HG02981 (cell line): ENCODE measurements at regions not wholly inside any gene's neighbourhood (a gene's known extent, or its start where the extent isn't known, plus 50 kb on each side); places are given as distances from the start of the nearest gene placed in this dataset.
"Not testable (repeated sequence)": the region's sequence is repeated elsewhere in the genome, so short reads cannot be mapped to it uniquely, and the experiment has no call there.

Source experiments
- ATAC-seq: cut with Tn5 transposase; IDR thresholded peaks from one replicate; pipeline ENCODE4 v1.9.1; 2021; ENCODE audit warnings: mild to moderate bottlenecking, moderate library complexity; ENCODE audit not compliant: unreplicated experiment

GRCh38 chrX:140447150-140447549 is 57.7 kb downstream of the SOX3 start:
- ATAC-seq, result no peak

DNA sequence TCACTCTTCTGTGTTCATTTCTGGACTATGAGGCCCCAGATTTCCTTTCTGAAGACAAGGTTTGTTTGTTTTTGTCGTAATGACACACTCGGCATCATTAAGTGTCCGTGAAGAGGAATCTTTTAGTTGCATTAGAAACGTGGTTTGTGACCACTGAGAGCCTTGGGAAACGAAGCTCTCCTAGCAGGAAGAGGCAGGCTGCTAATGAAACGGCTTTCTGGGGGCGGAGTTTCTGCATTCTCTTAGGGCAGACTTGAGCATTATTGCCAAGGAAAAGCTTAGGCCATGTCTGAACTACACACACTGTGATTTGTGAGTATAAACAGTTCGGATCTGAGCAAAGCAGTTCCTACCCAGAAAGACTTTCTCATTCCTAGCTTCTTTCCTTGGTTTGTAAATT is 64.0 kb downstream of the SOX3 start:
- ATAC-seq, result no peak

DNA sequence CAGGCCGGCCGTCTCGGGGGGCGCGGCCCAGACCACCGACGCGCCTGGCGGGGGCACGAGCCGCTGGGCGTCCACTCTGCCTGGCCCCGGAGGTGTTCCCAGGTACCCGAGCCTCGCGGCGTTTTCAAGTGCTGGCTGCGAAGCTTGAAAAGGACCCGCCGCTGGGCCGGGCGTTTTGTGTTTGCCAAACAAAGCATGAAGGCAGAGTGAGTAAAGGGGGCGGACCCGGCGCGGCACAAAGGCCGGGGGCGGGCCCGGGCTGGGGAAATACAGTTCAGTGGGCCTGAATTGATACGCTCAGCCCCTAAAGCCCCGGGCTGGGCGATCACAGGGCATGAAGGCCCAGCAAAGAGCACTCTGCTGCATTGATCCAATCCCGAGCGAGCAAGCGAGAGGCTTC is 65.4 kb downstream of the SOX3 start:
- no peak for ATAC-seq

GRCh38 chrX:140434347-140434746 is 70.5 kb downstream of the SOX3 start:
- ATAC-seq, result no peak

DNA sequence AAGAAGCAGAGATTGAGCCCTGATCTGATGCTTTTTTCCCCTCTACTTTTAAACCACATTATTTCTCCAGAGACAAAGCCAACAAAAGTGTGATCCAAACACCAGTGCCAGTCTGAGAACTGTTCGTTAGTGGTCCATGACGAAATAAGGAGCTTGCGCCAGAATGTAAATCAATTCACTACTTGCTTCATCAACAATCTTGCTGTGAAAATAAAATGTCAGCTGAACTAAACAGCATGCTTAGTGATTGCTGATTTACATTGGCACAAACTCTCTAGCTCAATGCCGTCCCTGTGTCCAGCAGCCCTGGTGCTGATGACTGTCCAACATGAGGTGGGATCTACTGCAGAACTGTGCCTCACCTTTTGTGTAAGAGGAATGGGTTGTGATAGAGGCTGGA is 71.3 kb downstream of the SOX3 start:
- ATAC-seq, result no peak

DNA sequence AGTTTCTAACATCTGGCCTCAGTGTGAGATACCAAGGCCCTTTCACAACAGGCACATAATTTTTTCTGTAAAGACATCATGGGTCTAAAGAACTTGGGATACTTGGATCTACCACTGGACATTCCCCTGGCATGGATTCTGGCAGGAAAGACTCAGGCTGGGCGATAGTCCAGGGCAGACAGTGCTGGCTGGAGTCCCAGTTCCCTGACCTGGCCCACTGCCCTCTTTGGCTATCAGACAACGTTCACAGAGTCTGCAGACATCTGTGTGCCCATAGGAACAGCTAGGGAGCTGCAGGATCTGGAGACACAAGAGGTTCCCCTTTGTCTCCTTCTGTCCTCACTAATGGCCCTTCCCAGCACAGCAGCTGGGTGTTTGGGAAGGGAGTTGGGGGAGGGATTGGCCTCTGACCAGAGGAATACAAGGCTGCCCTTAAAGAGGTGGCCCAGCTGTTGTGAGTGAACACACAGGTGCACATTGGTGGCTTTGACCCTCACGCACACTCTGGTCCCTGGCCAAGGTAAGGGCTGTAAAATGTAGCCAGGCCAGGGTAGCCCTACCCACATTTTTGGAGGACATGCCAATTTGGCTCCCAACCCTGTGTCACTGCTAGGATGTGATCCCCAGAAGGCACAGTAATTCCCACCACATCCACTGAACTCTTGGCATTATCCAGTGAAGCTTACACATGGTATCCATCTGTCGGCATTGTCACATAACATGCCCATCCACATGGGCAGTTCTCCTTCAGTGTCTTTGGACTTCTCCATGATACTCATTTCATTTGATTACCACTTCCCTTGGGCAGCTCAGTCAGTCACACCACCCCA is 72.3 kb downstream of the SOX3 start:
- ATAC-seq, result no peak

DNA sequence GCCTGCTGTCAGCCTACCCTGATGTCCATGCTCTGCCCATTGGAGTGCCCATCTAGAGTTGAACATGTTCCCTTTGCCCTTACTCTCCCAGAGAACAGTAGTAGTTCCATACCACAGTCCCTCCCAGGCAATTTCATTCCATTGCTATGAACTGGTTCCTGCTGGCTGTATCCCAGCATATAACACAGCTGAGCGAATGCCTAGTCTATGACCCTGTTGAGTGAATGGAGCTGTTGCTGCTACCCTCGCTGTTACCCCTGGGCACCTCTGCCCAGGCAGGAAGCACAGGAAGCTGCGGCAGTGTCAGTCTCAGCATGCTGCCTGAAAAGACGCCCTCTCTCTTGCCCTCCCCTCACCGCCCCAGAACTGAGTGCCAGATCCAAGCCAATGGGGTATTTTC is 73.3 kb downstream of the SOX3 start:
- no peak for ATAC-seq

GRCh38 chrX:140425712-140426395 is 79.0 kb downstream of the SOX3 start:
- no peak for ATAC-seq

- ATAC-seq, result no peak
Measured at GRCh38 chrX:140422501-140422900, 82.4 kb downstream of the SOX3 start.

- not testable (repeated sequence) for ATAC-seq
Measured at GRCh38 chrX:140402131-140402530, 102.7 kb downstream of the SOX3 start.

GRCh38 chrX:140396326-140396725 is 108.5 kb downstream of the SOX3 start:
- ATAC-seq, result not testable (repeated sequence)

- no peak for ATAC-seq
Measured at GRCh38 chrX:140393507-140393906, 111.4 kb downstream of the SOX3 start.

DNA sequence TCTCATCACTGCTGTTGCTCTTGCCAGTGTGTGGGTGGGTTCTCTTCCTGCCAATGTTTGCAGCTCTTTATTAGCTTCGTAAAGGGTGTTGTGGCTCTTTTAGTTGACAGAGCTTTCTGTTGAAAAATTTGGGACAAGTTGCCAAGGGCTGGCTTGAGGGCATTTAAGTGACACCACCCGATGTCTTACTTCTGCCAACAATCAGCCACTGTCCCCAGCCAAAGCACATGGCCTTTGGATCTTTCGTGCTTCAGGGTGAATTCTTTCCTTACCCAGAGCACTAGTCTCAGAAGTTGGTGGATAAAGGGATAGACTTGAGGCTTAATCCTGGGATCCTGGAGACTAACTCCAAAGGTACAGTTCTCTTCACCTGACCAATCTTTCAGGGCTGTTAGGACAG is 113.6 kb downstream of the SOX3 start:
- no peak for ATAC-seq

DNA sequence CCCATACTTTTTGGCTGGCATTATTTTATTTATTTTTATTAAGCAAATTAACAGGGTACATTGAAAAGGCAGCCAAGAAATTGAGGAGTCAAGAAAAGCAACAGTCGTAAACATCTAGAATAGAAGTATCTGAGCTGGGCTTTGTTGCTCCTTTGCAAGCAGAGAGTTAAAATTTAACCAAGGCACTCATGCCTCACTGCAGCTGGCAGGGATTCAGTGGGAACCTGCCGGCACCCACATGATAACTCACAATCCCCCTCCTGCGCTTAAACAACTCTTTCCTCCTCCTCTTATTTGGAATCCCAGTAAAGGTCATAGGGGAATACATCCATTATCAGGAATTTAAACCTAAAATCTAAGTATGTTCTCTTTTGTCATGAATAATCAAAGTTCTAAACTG is 115.5 kb downstream of the SOX3 start:
- no peak for ATAC-seq

DNA sequence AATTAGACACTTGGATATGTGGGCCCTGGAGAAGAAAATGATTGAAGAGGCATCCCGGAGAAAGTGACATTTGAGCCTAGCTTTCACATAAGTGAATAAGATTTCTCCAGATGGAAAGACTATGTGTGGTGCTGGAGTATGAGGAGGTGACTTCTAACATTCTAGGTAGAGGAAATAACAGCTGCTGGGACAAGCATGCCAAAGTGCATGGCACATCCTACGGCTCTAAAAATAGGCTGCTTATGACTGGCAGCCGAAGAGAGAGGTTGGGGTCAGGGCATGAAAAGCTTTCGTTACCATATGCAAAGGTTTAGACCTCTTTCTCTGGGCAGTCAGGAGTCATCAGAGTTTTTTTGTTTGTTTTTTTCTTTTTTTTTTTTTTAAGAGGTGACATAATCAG is 142.0 kb downstream of the SOX3 start:
- no peak for ATAC-seq

DNA sequence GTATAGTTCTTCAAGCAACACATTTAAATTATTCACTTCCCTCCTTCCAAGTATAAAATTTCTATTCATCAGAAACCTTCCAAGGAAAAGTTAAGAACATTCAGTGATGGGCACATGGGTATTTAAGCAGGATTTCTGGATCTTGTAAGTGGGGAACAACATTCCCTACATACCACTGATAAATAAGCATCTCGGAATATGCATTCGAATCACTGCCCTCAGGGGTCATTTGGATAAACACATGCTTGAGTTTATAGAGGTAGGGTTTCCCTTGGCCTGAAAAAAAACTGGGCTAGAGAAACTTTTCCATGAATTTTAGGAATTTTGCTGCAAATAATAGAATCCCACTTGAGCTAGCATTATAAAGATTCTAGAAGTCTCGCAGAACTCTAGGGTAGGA is 143.9 kb downstream of the SOX3 start:
- no peak for ATAC-seq

GRCh38 chrX:140360284-140360683 is 144.6 kb downstream of the SOX3 start:
- no peak for ATAC-seq

GRCh38 chrX:140355922-140356321 is 148.9 kb downstream of the SOX3 start:
- no peak for ATAC-seq

- no peak for ATAC-seq
Measured at GRCh38 chrX:140355429-140355828, 149.4 kb downstream of the SOX3 start.

DNA sequence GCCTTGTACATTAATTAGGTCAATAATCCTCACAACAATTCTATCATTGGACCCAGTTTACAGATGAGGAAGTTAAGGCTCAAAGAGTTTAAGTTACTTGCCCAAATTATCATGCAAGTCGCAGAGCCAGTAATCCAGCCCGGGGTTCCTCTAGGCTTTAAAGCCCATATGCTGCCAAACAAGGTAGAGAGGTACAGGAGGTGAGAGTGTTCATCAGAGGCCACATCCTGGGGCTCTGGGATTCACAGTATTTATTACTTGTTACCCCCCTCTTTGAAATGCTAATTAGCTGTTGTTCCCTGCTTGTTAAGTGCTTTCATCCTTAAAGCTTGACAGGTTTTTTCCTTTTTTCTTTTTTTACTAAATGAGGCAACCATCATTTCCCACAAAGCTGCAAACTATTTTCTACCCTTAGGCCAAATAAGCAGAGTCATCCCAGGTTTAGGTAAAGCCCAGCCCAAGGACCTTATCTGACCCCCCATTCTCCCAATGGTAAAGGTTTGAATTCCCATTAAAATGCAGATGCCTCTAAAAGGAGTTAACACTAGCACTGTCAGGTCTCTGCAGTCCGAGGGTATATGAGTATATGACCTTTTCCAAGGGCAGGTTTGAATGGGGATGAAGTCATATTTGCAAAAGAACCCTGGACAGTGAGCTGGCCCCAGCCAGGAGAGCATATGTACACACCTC is 150.3 kb downstream of the SOX3 start:
- no peak for ATAC-seq

DNA sequence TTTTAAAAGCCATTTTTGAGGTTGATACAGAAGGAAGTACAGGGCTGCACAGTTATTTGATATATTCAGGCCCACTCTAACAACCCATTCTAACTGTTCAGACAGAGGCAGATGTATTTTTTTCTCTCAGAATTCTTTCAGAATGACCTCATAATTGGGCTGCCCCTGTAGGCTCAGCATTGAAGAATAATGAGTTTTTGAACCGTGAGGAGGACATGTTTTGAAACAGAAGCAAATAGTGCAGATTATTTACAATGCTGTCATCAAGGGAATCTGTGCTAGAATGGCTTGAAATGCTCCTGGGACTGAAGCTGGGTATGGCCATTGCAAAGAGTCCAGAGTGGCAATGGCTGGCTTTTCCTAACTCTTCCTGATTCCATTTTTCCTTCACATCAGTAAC is 158.1 kb downstream of the SOX3 start:
- ATAC-seq, result no peak
